CD14-positive monocyte (primary cell): ENCODE measurements at regions not wholly inside any gene's neighbourhood (a gene's known extent, or its start where the extent isn't known, plus 50 kb on each side); places are given as distances from the start of the nearest gene placed in this dataset.

Source experiments
- DNase-seq, 3 donors: peaks; one replicate each; pipeline ENCODE4 v3.0.0-alpha.2; 2011 to 2022
- H2AFZ ChIP-seq: 2 replicates; pipeline ENCODE4 v1.6.0; 2012; ENCODE audit warnings: mild to moderate bottlenecking, low read depth, low read length, inconsistent platforms; ENCODE audit not compliant: insufficient read depth, poor library complexity, severe bottlenecking
- H3K27ac ChIP-seq, 2 donors: 1 replicate in 1 of 2; 2 replicates in 1 of 2; pipeline ENCODE4 v1.5.1; 2012 to 2013; ENCODE audit warnings: low read length in 2 of 2, control low read depth in 1 of 2, inconsistent platforms in 1 of 2, low read depth in 1 of 2, mild to moderate bottlenecking in 1 of 2
- H3K27me3 ChIP-seq, 2 donors: one replicate each; pipeline versions ENCODE4 v1.6.0 to v1.6.1; 2011 to 2013; ENCODE audit warnings: low read length in 2 of 2; ENCODE audit not compliant: control insufficient read depth in 2 of 2, insufficient read depth in 2 of 2
- H3K36me3 ChIP-seq, 2 donors: replicated peaks in 1 of 2; 1 replicate in 1 of 2; 2 replicates in 1 of 2; pipeline versions ENCODE4 v1.5.1 to v1.6.1; 2012 to 2013; ENCODE audit warnings: low read length in 2 of 2, control low read depth in 1 of 2, inconsistent platforms in 1 of 2, mild to moderate bottlenecking in 1 of 2; ENCODE audit not compliant: insufficient read depth in 2 of 2, control insufficient read depth in 1 of 2
- H3K4me1 ChIP-seq, 2 donors: 1 replicate in 1 of 2; 2 replicates in 1 of 2; pipeline versions ENCODE4 v1.5.1 to v1.6.1; 2012 to 2013; ENCODE audit warnings: low read length in 2 of 2, control low read depth in 1 of 2, inconsistent platforms in 1 of 2, mild to moderate bottlenecking in 1 of 2, moderate library complexity in 1 of 2; ENCODE audit not compliant: insufficient read depth in 2 of 2, control insufficient read depth in 1 of 2
- H3K4me2 ChIP-seq: replicated peaks from 2 replicates; pipeline ENCODE3; 2012; ENCODE audit warnings: low read length, moderate library complexity, mild to moderate bottlenecking; ENCODE audit not compliant: poor library complexity, severe bottlenecking; ENCODE audit errors: extremely low read depth
- H3K4me3 ChIP-seq, 3 experiments: fragments of 200-600 bp in 1 of 3; sonication (generic) in 1 of 3; replicated peaks in 1 of 3; 1 replicate in 2 of 3; 2 replicates in 1 of 3; pipeline ENCODE4 v1.5.1; 2011 to 2013; ENCODE audit warnings: low read length in 3 of 3, mild to moderate bottlenecking in 3 of 3, control low read depth in 2 of 3, low read depth in 2 of 3, inconsistent platforms in 1 of 3, moderate library complexity in 1 of 3
- H3K79me2 ChIP-seq: 2 replicates; pipeline ENCODE4 v1.6.0; 2012; ENCODE audit warnings: mild to moderate bottlenecking, control low read depth, inconsistent platforms, low read length, moderate library complexity; ENCODE audit not compliant: insufficient read depth
- H3K9ac ChIP-seq: 2 replicates; pipeline ENCODE4 v1.6.0; 2017; ENCODE audit warnings: low read length, mild to moderate bottlenecking; ENCODE audit not compliant: insufficient read depth, poor library complexity, severe bottlenecking
- H3K9me3 ChIP-seq, 2 donors: replicated peaks in 1 of 2; 1 replicate in 1 of 2; 2 replicates in 1 of 2; pipeline versions ENCODE4 v1.5.1 to v1.6.1; 2012 to 2013; ENCODE audit warnings: low read length in 2 of 2, control low read depth in 1 of 2; ENCODE audit not compliant: control insufficient read depth in 1 of 2, insufficient read depth in 1 of 2
- H4K20me1 ChIP-seq: 2 replicates; pipeline ENCODE4 v1.6.0; 2012; ENCODE audit warnings: mild to moderate bottlenecking, low read length, control low read depth, moderate library complexity; ENCODE audit not compliant: insufficient read depth
- H3K27ac Mint-ChIP-seq, 7 donors: one replicate each; pipeline ENCODE4 v1.8.0; 2020; ENCODE audit warnings: mild to moderate bottlenecking in 7 of 7, mixed read lengths in 7 of 7, moderate library complexity in 6 of 7, inconsistent platforms in 2 of 7
- H3K27me3 Mint-ChIP-seq, 3 donors: one replicate each; pipeline ENCODE4 v1.8.0; 2021 to 2022; ENCODE audit warnings: low read depth in 3 of 3, mild to moderate bottlenecking in 3 of 3, mixed read lengths in 3 of 3, moderate library complexity in 3 of 3, inconsistent platforms in 1 of 3
- H3K36me3 Mint-ChIP-seq, 2 donors: one replicate each; pipeline ENCODE4 v1.8.0; 2020; ENCODE audit warnings: mixed read lengths in 2 of 2, inconsistent platforms in 1 of 2, mild to moderate bottlenecking in 1 of 2
- H3K4me1 Mint-ChIP-seq: one replicate; pipeline ENCODE4 v1.8.0; 2020; ENCODE audit warnings: mild to moderate bottlenecking, mixed read lengths
- H3K4me3 Mint-ChIP-seq, 2 donors: one replicate each; pipeline ENCODE4 v1.8.0; 2020; ENCODE audit warnings: mild to moderate bottlenecking in 2 of 2, mixed read lengths in 2 of 2, moderate library complexity in 1 of 2
- H3K9me3 Mint-ChIP-seq, 7 donors: one replicate each; pipeline ENCODE4 v1.8.0; 2020 to 2022; ENCODE audit warnings: mixed read lengths in 7 of 7, mild to moderate bottlenecking in 6 of 7, moderate library complexity in 6 of 7, inconsistent platforms in 2 of 7
- CTCF ChIP-seq: fragments of 200-600 bp; IDR thresholded peaks from one replicate; pipeline ENCODE4 v1.8.0; 2022; ENCODE audit warnings: antibody characterized with exemption, mild to moderate bottlenecking
- WGBS: methylation state at CpG from one replicate; pipeline ENCODE4 v1.1.5; 2013; ENCODE audit warnings: missing lambda C conversion rate; ENCODE audit not compliant: insufficient coverage; 5-methylcytosine and 5-hydroxymethylcytosine counted together
- intact Hi-C, 2 donors: fragments of 100-400 bp; cut with micrococcal nuclease; formaldehyde crosslinking; loops; one replicate each; pipeline versions ENCODE4 v1.15.0 to v1.15.1; 2023

GRCh38 chr1:83512373-83513193 is 486.3 kb downstream of the TTLL7 start:
- no peak overlapping the region for H3K9ac ChIP-seq
- no peaks in the 10 kb centered on the region for H3K9me3 ChIP-seq
- H3K4me2 ChIP-seq: no peak overlapping the region
- H3K36me3 Mint-ChIP-seq: no peaks in the 10 kb centered on the region
- no peak overlapping the region for H3K4me3 Mint-ChIP-seq
- H3K27me3 ChIP-seq: no peaks in the 10 kb centered on the region
- H3K27ac ChIP-seq: no peak overlapping the region
- H3K4me1 ChIP-seq: no peaks in the 10 kb centered on the region
- H3K36me3 ChIP-seq: no peaks in the 10 kb centered on the region
- no peak overlapping the region for H3K27ac Mint-ChIP-seq
- no peak overlapping the region for H3K4me3 ChIP-seq
- WGBS: no CpG with 5 or more reads among the region's 2 CpGs
- intact Hi-C loops: no loop called here
- H2AFZ ChIP-seq: no peak overlapping the region
- no peaks in the 10 kb centered on the region for H3K79me2 ChIP-seq
- peaks cover 0 to 7% (median 0%) of the 10 kb centered on the region in 7 donors for H3K9me3 Mint-ChIP-seq
- no peaks in the 10 kb centered on the region for H4K20me1 ChIP-seq
- no peak for DNase-seq
- no peaks in the 10 kb centered on the region for H3K27me3 Mint-ChIP-seq
- no peak for TF ChIP-seq CTCF
- H3K4me1 Mint-ChIP-seq: no peaks in the 10 kb centered on the region

DNA sequence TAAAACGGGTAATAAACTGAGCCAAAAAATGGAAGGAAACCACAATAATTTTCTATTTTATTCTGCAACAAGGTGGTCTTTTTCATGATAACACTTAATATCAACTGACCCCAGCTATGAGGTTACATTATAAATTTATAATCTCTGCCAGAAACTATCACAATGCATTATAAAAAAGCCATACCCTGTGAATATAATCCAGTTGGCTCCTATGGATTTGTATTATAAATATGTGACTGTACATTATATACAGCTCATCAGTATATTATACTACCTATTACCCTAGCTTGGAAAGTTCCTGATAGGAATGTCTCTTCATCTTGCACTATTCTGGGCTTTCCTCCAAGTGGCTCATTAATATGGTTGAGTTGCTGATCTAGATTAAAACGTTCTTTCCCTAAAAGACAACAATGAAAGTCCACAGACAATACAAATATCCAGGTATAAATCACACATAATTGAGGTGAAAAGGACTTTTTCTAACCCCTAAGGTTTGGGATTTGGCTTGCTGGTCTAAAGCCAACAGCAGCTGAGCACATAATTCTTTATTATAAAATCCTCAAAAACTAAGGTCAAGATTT is 487.7 kb downstream of the TTLL7 start:
- H3K9me3 ChIP-seq: no peaks in the 10 kb centered on the region
- no CpG with 5 or more reads among the region's 2 CpGs for WGBS
- Mint-ChIP-seq H3K4me1 (no peaks in the 10 kb centered on the region), H3K9me3 (peaks cover 0 to 7% (median 0%) of the 10 kb centered on the region in 7 donors), H3K36me3 (no peaks in the 10 kb centered on the region), H3K4me3 (no peak overlapping the region), H3K27me3 (no peaks in the 10 kb centered on the region), H3K27ac (peak overlapping the region in 1 of 7 donors; percentile 26)
- H3K27me3 ChIP-seq: no peaks in the 10 kb centered on the region
- H2AFZ ChIP-seq: no peak overlapping the region
- TF ChIP-seq CTCF: no peak
- H3K9ac ChIP-seq: no peak overlapping the region
- H3K4me1 ChIP-seq: no peaks in the 10 kb centered on the region
- no peak overlapping the region for H3K4me2 ChIP-seq
- intact Hi-C loops: no loop called here
- H4K20me1 ChIP-seq: no peaks in the 10 kb centered on the region
- H3K27ac ChIP-seq: no peak overlapping the region
- H3K36me3 ChIP-seq: no peaks in the 10 kb centered on the region
- no peak overlapping the region for H3K4me3 ChIP-seq
- H3K79me2 ChIP-seq: no peaks in the 10 kb centered on the region
- no peak for DNase-seq
